H9 (cell line): ENCODE measurements at regions not wholly inside any gene's neighbourhood (a gene's known extent, or its start where the extent isn't known, plus 50 kb on each side); places are given as distances from the start of the nearest gene placed in this dataset.

Experiments
- DNase-seq: peaks from one replicate; pipeline ENCODE4 v3.0.0-alpha.2; 2017
- H2AFZ ChIP-seq: one replicate; pipeline ENCODE4 v1.6.1; 2013; ENCODE audit warnings: mild to moderate bottlenecking, low read length, control low read depth, moderate library complexity
- H2AK5ac ChIP-seq: 2 replicates; pipeline ENCODE4 v1.6.1; 2013; ENCODE audit warnings: low read length, control low read depth, mixed read lengths; ENCODE audit not compliant: insufficient read length
- H2BK120ac ChIP-seq: one replicate; pipeline ENCODE4 v1.6.1; 2013; ENCODE audit warnings: low read depth, mild to moderate bottlenecking, low read length, control low read depth, inconsistent platforms; ENCODE audit not compliant: poor library complexity, severe bottlenecking
- H2BK12ac ChIP-seq: 2 replicates; pipeline ENCODE4 v1.6.1; 2013; ENCODE audit warnings: low read length, control low read depth, mixed read lengths, low read depth; ENCODE audit not compliant: insufficient read length
- H2BK15ac ChIP-seq: 2 replicates; pipeline ENCODE4 v1.6.1; 2013; ENCODE audit warnings: low read depth, low read length, control low read depth
- H2BK20ac ChIP-seq: one replicate; pipeline ENCODE4 v1.6.1; 2013; ENCODE audit warnings: low read depth, mild to moderate bottlenecking, low read length, control low read depth, inconsistent platforms; ENCODE audit not compliant: poor library complexity, severe bottlenecking
- H2BK5ac ChIP-seq: 2 replicates; pipeline ENCODE4 v1.6.1; 2013; ENCODE audit warnings: low read length, control low read depth, mixed read lengths; ENCODE audit not compliant: insufficient read length
- H3K14ac ChIP-seq: 2 replicates; pipeline ENCODE4 v1.6.1; 2013; ENCODE audit warnings: low read length, control low read depth; ENCODE audit not compliant: insufficient read depth
- H3K18ac ChIP-seq: 2 replicates; pipeline ENCODE4 v1.6.1; 2013; ENCODE audit warnings: low read depth, mild to moderate bottlenecking, mixed read lengths, low read length, control low read depth; ENCODE audit not compliant: insufficient read length
- H3K23ac ChIP-seq: 2 replicates; pipeline ENCODE4 v1.6.1; 2013; ENCODE audit warnings: low read length, control low read depth, mixed read lengths, low read depth; ENCODE audit not compliant: insufficient read length
- H3K23me2 ChIP-seq: 2 replicates; pipeline ENCODE4 v1.6.1; 2013; ENCODE audit warnings: low read depth, mild to moderate bottlenecking, mixed read lengths, low read length, control low read depth; ENCODE audit not compliant: insufficient read length, poor library complexity, severe bottlenecking
- H3K27ac ChIP-seq: 2 replicates; pipeline ENCODE4 v1.5.1; 2013; ENCODE audit warnings: low read length, control low read depth, mixed read lengths, low read depth; ENCODE audit not compliant: insufficient read length
- H3K27me3 ChIP-seq: 2 replicates; pipeline ENCODE4 v1.6.1; 2013; ENCODE audit warnings: low read length, control low read depth, inconsistent platforms; ENCODE audit not compliant: insufficient read depth
- H3K4ac ChIP-seq: 2 replicates; pipeline ENCODE4 v1.6.1; 2013; ENCODE audit warnings: low read depth, mild to moderate bottlenecking, control low read depth, inconsistent platforms, low read length, moderate library complexity
- H3K4me1 ChIP-seq: 2 replicates; pipeline ENCODE4 v1.6.1; 2013; ENCODE audit warnings: low read length, control low read depth, inconsistent platforms; ENCODE audit not compliant: insufficient read depth
- H3K4me2 ChIP-seq: 2 replicates; pipeline ENCODE4 v1.6.1; 2013; ENCODE audit warnings: low read length, control low read depth, mixed read lengths; ENCODE audit not compliant: insufficient read length, insufficient read depth
- H3K56ac ChIP-seq: 2 replicates; pipeline ENCODE4 v1.6.1; 2013; ENCODE audit warnings: low read depth, mild to moderate bottlenecking, mixed read lengths, low read length, control low read depth; ENCODE audit not compliant: insufficient read length
- H3K79me1 ChIP-seq: 2 replicates; pipeline ENCODE4 v1.6.1; 2013; ENCODE audit warnings: low read depth, mild to moderate bottlenecking, moderate library complexity, low read length, control low read depth, inconsistent platforms; ENCODE audit not compliant: insufficient read depth, poor library complexity, severe bottlenecking
- H3K79me2 ChIP-seq: 2 replicates; pipeline ENCODE4 v1.6.1; 2013; ENCODE audit warnings: low read length, control low read depth, inconsistent platforms; ENCODE audit not compliant: insufficient read depth
- H3K9ac ChIP-seq: 2 replicates; pipeline ENCODE4 v1.6.1; 2013; ENCODE audit warnings: low read length, control low read depth, mixed read lengths; ENCODE audit not compliant: insufficient read length; ENCODE audit errors: extremely low read depth
- H3K9me3 ChIP-seq: one replicate; pipeline ENCODE4 v1.6.1; 2013; ENCODE audit warnings: low read depth, low read length, inconsistent platforms; ENCODE audit not compliant: control insufficient read depth
- H3T11ph ChIP-seq: one replicate; pipeline ENCODE4 v1.6.1; 2013; ENCODE audit warnings: mild to moderate bottlenecking, low read length, control low read depth, inconsistent platforms
- H4K20me1 ChIP-seq: one replicate; pipeline ENCODE4 v1.6.1; 2013; ENCODE audit not compliant: control insufficient read depth, insufficient read length, insufficient read depth
- H4K5ac ChIP-seq: 2 replicates; pipeline ENCODE4 v1.6.1; 2013; ENCODE audit warnings: low read depth, mild to moderate bottlenecking, mixed read lengths, low read length, control low read depth; ENCODE audit not compliant: insufficient read length
- H4K8ac ChIP-seq: replicated peaks from 2 replicates; pipeline ENCODE4 v1.6.1; 2013; ENCODE audit warnings: low read length, control low read depth, mixed read lengths, low read depth; ENCODE audit not compliant: insufficient read length
- H4K91ac ChIP-seq: 2 replicates; pipeline ENCODE4 v1.6.1; 2013; ENCODE audit warnings: low read depth, mild to moderate bottlenecking, moderate library complexity, mixed read lengths, low read length, control low read depth; ENCODE audit not compliant: insufficient read length
- H3K27ac Mint-ChIP-seq, 3 experiments: 2 replicates in 2 of 3; 3 replicates in 1 of 3; pipeline ENCODE4 v1.8.0; 2020 to 2021; ENCODE audit warnings: mixed read lengths in 3 of 3, mild to moderate bottlenecking in 1 of 3, moderate library complexity in 1 of 3
- H3K27me3 Mint-ChIP-seq: 2 replicates; pipeline ENCODE4 v1.8.0; 2021; ENCODE audit warnings: low read depth, mild to moderate bottlenecking, moderate library complexity, mixed read lengths
- H3K36me3 Mint-ChIP-seq, 3 experiments: 2 replicates in 2 of 3; 3 replicates in 1 of 3; pipeline ENCODE4 v1.8.0; 2020 to 2021; ENCODE audit warnings: low read depth in 3 of 3, mixed read lengths in 3 of 3; ENCODE audit not compliant: insufficient read depth in 1 of 3
- H3K4me1 Mint-ChIP-seq, 2 experiments: 2 replicates each; pipeline ENCODE4 v1.8.0; 2020; ENCODE audit warnings: mixed read lengths in 2 of 2
- H3K4me3 Mint-ChIP-seq, 2 experiments: 2 replicates in 1 of 2; 3 replicates in 1 of 2; pipeline ENCODE4 v1.8.0; 2020 to 2021; ENCODE audit warnings: mild to moderate bottlenecking in 2 of 2, mixed read lengths in 2 of 2, moderate library complexity in 1 of 2
- H3K9me3 Mint-ChIP-seq, 2 experiments: 2 replicates in 1 of 2; 3 replicates in 1 of 2; pipeline ENCODE4 v1.8.0; 2020; ENCODE audit warnings: mild to moderate bottlenecking in 2 of 2, mixed read lengths in 2 of 2, moderate library complexity in 1 of 2
- CTCF ChIP-seq: fragments of 200-600 bp; sonication (generic); conservative IDR thresholded peaks from 3 replicates; pipeline ENCODE4 v1.8.0; 2021; ENCODE audit warnings: antibody characterized with exemption, mild to moderate bottlenecking
- WGBS: extraction: QIAGEN DNeasy Blood & Tissue Kit; methylation state at CpG from one replicate; pipeline ENCODE4 v1.1.7; 2013; ENCODE audit warnings: missing lambda C conversion rate, low lambda C conversion rate, mixed read lengths; ENCODE audit not compliant: insufficient read length; ENCODE audit errors: extremely low coverage; 5-methylcytosine and 5-hydroxymethylcytosine counted together

DNA sequence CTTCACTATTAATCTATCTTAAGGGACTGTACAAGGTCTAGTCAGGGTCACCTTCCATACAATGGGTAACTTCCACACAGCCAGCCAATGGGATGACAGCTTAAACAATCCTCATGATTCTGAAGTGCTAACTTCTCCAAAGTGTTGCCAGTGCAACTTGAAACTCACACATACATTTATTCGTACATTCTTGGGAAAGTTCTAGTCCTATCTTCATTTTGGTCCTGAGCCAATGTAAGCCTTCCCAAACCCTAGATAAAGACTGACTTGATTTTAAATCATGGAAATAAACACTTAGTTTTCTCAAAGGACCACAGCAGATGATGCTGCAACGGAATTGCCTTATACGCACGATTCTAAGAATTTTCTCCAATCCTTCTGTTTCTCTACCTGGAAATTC is 117.5 kb upstream of the COL1A2 start:
- Histone ChIP-seq H3K23ac (no peak overlapping the region), H4K8ac (no peak overlapping the region), H3K27me3 (no peaks in the 10 kb centered on the region), H4K91ac (no peak overlapping the region), H3K14ac (no peak overlapping the region), H3K9ac (no peak overlapping the region), H3K4me1 (no peaks in the 10 kb centered on the region), H2BK15ac (no peak overlapping the region), H3K27ac (no peak overlapping the region), H3K9me3 (no peaks in the 10 kb centered on the region), H2BK12ac (no peak overlapping the region), H2AFZ (no peak overlapping the region), H3K4ac (no peak overlapping the region), H3K79me1 (no peaks in the 10 kb centered on the region), H2BK120ac (no peak overlapping the region), H2BK20ac (no peak overlapping the region), H3K4me2 (no peak overlapping the region), H3K79me2 (no peaks in the 10 kb centered on the region), H3K18ac (no peak overlapping the region), H3K56ac (no peak overlapping the region), H4K20me1 (no peaks in the 10 kb centered on the region), H2AK5ac (no peak overlapping the region), H3K23me2 (no peaks in the 10 kb centered on the region), H3T11ph (no peak overlapping the region), H4K5ac (no peak overlapping the region), H2BK5ac (no peak overlapping the region)
- H3K36me3 Mint-ChIP-seq, result no peaks in the 10 kb centered on the region; a peak in 1 of 7 replicates
- TF ChIP-seq CTCF, result no peak
- DNase-seq, result no peak
- H3K27me3 Mint-ChIP-seq, result peaks cover 6% of the 10 kb centered on the region
- H3K4me1 Mint-ChIP-seq, result no peaks in the 10 kb centered on the region
- H3K4me3 Mint-ChIP-seq, result no peak overlapping the region
- H3K27ac Mint-ChIP-seq, result no peak overlapping the region; a peak in 1 of 7 replicates
- WGBS, result no CpG with 5 or more reads among the region's 4 CpGs
- no peaks in the 10 kb centered on the region for H3K9me3 Mint-ChIP-seq
